Left colon (tissue), 2 donors: ENCODE measurements at regions not wholly inside any gene's neighbourhood (a gene's known extent, or its start where the extent isn't known, plus 50 kb on each side); places are given as distances from the start of the nearest gene placed in this dataset.
"Not testable (repeated sequence)": the region's sequence is repeated elsewhere in the genome, so short reads cannot be mapped to it uniquely, and the experiment has no call there.

Source experiments
- ATAC-seq: fragments of 200-7000 bp; cut with Tn5 transposase; one replicate; pipeline ENCODE4 v1.9.1; 2020; ENCODE audit warnings: mild to moderate bottlenecking, moderate library complexity
- DNase-seq, 2 donors: peaks; one replicate each; pipeline ENCODE4 v3.0.0-alpha.2; 2020
- intact Hi-C, 2 donors: fragments of 100-400 bp; cut with DNase I in 1 of 2; cut with micrococcal nuclease in 1 of 2; formaldehyde crosslinking; loops; one replicate each; pipeline versions ENCODE4 v1.11.2 to v1.14.0; 2022; cut with DNase I, micrococcal nuclease
- donor health status: DM: no; HTN: no; CAD: no.
- donor health status: DM: yes; HTN: yes; CAD: no.

DNA sequence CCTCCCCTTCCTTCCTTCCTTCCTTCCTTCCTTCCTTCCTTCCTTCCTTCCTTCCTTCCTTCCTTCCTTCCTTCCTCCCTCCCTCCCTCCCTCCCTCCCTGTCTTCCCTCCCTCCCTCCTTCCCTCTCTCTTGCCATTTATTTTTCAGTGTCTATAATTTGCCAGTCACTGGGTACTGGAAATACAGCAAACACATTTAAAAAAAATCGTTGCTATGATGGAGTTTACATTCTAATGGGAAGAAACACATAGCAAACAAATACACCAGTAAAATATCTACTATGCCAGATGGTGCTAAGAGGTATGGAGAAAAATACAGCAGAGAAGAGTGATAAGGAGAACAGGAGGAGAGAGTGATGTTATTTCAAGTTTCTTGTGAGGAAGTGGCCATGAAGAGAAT lies 309.5 kb downstream of the CTH start:
- no peak for DNase-seq
- intact Hi-C loops = no loop called here
- no peak for ATAC-seq

DNA sequence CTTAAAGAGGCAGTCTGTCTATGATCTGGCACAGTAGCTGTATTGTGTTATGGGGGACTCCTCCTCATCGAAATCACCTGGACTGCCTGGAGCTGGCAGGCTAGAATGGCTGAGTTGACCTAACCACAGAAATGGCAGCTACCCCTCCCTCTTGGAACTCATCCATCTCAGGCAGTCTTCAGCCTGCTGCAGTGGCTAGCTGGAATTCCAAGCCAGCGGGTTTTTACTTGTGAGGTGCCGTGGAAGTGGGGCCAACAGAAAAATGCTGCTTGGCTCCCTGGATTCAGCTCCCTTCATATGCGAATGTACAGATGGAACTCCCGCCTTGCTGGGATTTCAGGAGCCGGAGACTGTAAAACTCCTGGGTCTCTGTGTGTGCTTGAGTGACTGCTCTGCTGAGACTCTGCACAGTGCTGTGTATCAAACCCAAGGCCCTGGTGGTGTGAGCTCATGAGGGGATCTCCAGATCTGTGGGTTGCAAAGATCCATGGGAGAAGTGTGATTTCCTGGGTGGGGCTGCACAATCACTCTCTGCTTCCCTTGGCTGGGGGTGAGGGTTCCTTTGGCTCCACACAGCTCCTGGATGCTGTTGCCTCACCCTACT lies 316.9 kb downstream of the CTH start:
- ATAC-seq (no peak), DNase-seq (no peak)

DNA sequence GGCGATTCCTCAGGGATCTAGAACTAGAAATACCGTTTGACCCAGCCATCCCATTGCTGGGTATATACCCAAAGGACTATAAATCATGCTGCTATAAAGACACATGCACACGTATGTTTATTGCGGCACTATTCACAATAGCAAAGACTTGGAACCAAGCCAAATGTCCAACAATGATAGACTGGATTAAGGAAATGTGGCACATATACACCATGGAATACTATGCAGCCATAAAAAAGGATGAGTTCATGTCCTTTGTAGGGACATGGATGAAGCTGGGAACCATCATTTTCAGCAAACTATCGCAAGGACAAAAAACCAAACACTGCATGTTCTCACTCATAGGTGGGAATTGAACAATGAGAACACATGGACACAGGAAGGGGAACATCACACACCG lies 311.1 kb downstream of the PTGER3 start:
- DNase-seq, ATAC-seq, intact Hi-C loops: not testable (repeated sequence)

More for the DNA sequence above, 316.9 kb downstream of the CTH start:
- intact Hi-C loops = no loop called here

DNA sequence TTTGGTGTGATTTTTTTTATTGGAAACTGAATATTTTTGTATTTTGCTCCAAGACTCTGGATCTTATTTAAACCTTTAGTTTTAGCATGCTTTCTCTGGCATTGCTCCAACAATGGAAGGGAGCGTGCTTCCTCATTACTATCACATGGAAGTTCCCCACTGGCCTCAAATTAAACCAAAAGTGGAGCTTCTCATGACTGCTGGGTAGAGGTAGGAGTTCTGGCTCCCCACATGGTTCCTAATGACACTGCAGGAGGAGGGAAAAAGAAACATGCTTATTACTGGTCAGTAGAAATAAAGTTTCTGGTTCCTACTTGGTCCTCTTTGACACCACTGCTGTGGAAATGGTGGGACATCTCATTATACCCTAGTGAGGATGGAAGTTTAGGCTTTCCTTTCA lies 310.5 kb downstream of the PTGER3 start:
- ATAC-seq (no peak), DNase-seq (no peak)
- intact Hi-C loops = no loop called here

DNA sequence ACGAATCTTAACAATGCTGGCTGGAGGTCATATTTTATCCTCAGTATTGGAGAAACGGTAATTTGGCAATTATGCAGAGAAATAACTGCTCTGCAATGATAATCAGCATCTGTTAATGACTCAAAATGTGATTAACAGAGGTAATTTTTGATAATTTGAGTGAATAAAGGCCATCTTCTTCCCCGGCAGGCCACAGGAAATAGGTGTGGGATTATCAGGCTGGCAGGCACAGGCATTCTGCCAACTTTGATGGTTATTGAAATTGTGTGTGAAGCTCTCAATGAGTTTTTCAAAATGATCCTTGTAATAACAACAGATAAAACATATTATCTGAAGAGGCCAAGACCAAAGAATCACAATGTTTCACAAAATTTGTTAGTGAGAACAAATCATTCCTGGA lies 309.0 kb downstream of the PTGER3 start:
- DNase-seq = no peak
- intact Hi-C loops = no loop called here
- no peak for ATAC-seq

DNA sequence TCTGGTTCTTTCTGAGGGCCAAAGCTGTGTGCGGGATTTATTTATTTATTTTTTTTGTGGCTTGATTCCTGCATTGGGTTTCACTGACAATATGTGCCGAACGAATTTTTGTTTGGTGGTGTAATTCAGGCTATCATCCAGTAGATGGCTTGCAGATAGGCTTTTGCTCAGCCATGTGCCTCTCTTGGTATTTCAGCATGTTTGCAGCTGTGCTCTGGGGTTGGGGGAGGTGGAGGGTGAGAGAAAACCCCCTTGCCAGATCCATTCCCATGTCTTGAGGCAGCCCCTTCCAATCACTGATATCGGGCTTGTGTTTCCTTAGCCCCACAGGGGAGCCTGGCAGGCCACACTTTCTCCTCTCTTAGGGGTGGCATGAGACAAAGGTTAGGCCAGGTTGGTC lies 302.4 kb downstream of the PTGER3 start:
- no peak for DNase-seq
- ATAC-seq = no peak
- intact Hi-C loops = no loop called here

DNA sequence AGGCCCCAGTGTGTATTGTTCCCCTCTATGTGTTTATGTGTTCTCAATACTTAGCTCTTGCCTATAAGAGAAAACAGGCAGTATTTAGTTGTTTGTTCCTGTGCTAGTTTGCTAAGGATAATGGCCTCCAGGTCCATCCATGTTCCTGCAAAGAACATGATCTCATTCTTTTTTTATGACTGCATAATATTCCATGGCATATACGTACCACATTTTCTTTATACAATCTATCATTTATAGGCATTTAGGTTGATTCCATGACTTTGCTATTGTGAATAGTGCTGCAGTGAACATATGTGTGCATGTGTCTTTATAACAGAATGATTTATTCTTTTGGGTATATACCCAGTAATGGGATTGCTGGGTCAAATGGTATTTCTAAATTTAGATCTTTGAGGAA lies 301.6 kb downstream of the PTGER3 start:
- ATAC-seq, intact Hi-C loops, DNase-seq: not testable (repeated sequence)

DNA sequence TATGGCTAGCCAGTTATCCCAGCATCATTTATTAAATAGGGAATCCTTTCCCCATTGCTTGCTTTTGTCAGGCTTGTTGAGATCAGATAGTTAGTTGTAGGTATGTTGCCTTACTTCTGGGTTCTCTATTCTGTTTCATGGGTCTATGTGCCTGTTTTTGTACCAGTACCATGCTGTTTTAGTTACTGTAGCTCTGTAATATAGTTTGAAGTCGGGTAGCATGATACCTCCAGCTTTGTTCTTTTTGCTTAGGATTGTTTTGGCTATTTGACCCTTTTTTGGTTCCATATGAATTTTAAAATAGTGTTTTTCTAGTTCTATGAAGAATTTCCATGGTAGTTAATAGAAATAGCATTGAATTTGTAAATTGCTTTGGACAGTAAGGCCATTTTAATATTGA lies 300.5 kb downstream of the PTGER3 start:
- intact Hi-C loops, DNase-seq, ATAC-seq: not testable (repeated sequence)

DNA sequence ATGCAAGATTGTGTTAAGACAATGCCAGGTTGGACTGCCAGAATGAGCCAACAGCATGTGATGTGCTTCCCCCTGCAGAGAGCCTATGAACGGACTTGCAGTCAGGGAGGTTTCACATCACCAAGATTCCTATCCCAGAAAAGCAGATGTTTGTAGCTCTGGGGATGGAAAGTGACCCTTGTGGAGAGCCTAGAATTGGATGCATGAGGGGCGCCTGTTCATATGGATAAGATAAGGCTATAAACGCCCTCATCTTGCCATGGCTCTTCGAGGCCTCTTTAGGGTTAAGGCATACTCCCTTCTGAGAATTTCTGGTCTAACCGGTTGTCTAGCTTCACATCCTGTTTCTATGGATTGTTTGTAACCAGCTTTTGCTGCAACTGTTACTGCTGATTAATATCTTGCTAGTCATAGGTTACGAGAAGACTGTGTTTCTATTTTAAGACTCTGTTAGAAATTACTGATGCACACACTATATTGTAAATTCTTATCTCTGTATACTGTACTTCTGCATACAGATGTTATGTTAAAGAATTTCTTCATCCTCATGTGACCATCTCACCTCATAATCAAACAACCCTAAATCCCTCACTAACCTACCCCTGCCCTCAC lies 295.8 kb downstream of the PTGER3 start:
- DNase-seq, ATAC-seq, intact Hi-C loops: not testable (repeated sequence)

DNA sequence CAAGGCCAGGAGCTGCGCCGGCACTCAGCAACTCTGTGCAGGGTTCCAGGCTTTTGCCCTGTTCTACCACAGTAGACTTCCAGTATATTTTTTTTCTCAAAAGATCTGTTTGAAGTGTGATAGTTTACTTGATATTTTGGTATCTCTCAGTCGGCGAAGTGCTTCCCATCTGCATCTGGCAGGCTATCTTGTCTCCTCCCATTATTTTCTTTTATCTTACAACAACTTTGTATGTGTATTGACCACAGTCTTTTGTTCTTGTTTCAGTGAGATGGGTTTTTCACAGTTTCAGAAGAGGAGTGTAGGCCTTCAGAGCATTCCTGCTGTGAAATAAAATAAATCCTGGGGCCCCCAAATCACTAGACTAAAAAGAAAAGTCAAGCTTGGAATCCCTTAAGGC lies 292.9 kb downstream of the PTGER3 start:
- no peak for ATAC-seq
- DNase-seq = no peak
- intact Hi-C loops = no loop called here

DNA sequence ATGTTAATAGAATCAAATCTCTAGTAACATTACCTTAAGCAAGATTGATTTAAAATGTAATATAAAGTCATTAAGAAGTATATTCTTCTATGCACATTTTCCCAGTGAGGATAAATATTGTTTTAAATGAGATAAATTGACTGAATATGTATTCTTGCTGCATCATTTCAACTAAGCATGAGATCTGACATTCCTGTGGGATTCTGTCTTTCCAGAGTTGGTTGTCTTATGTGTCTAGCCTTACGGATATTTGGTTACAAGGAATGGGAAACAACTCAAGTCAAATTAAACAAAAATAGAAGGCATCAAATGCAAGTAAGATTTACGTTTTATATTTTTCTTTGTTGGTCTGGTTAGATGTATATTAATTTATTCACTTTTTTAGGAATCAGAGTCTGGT lies 287.5 kb downstream of the PTGER3 start:
- ATAC-seq (no peak), DNase-seq (no peak)
- intact Hi-C loops = no loop called here

DNA sequence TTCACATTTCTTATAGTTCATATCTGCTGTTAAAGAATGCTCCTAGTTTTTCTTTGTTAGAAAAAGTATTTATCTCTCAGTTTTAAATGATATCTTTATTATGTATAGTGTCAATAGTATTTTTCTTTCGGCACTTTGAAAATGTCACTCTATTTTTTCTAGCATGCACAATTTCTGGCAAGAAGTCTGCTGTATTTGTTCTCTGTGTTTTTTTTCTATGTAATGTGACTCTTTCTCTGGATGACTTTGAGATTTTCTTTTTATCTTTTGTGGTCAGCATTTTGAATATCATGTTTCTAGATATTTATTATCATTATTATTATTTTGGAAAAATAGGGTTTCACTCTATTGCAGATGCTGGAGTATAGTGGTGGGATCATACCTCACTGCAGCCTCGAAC lies 285.2 kb downstream of the PTGER3 start:
- ATAC-seq = no peak
- DNase-seq = no peak
- intact Hi-C loops = no loop called here

DNA sequence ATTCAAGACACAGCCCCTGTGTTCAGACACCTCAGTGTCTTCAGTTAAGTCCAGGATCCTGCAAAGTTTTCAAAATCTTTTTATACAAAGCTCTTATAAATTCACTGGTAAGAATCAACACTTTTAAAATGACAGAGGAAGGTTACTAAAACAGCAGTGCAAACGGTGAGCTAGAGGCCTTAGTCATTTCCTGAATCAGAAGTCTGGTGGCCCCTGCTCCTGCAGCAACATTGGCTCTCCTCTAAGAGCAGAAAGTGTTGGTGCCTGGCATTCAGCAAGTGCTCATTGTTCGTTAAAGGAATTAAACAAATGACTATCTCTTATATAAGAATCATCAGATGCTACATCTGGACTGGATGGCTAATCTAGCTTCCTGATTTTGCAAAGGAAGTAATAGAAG lies 282.9 kb downstream of the PTGER3 start:
- ATAC-seq (no peak), DNase-seq (no peak)
- intact Hi-C loops = no loop called here

DNA sequence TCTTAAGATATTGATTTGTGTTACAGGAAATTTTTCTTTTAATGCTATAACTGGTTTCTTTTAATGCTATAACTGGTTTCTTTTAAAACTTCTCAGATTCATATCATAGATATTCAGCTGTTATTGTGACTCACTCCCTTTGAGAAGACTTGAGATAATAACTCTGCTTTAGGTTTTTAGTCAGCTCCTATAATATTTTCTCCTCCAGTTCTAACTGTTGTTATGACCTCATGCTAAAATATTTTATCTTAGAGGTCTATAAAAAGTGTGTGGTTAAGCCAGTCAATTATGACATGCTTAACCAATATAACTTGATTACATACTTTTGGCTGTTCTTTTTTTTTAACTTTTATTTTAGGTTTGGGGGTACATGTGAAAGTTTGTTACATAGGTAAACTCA lies 280.2 kb downstream of the PTGER3 start:
- ATAC-seq (no peak), DNase-seq (no peak)
- intact Hi-C loops = no loop called here

DNA sequence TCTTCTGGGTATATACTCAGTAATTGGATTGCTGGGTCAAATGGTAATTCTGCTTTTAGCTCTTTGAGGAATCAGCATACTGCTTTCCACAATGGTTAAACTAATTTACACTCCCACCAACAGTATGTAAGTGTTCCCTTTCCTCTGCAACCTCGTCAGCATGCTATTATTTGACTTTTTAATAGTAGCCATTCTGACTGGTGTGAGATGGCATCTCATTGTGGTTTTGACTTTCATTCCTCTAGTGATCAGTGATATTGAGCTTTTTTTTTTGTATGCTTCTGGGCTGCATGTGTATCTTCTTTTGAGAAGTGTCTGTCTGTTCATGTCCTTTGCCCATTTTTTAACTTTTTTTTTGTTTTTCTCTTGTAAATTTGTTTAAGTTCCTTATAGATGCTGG lies 279.4 kb downstream of the PTGER3 start:
- intact Hi-C loops = no loop called here
- DNase-seq (no peak), ATAC-seq (no peak)

DNA sequence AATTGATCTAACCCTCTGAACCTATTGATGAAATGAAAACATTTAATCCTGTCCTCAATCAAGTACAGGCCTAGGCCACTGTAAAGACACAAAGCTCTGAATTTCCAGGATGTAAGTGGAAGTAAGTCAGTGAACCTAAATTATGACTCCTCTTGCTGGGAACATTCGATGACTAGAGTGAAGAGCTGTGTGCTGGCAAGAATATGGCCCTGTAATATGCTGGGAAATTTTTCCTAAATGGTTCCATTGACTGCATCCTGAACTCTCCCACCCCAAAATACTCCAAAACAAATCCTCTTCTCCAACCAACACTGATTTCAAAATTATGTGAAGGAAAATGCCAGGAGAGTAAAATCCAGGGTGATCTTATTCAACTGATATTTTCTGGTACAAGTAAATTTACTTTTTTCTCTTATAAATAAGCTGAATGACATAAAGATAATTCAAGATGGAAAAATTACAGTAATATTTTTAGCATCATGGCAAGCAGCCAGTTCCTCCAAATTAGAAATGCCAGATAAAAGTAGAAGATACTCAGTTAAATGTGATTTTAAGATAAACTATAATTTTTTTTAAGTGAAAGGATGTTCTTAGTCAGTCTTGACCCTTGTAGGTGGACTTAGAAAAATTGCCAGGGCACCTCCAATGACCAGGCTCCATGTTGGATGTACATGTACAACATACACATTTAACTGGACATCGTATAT lies 269.4 kb downstream of the PTGER3 start:
- intact Hi-C loops = no loop called here
- no peak for DNase-seq
- no peak for ATAC-seq

DNA sequence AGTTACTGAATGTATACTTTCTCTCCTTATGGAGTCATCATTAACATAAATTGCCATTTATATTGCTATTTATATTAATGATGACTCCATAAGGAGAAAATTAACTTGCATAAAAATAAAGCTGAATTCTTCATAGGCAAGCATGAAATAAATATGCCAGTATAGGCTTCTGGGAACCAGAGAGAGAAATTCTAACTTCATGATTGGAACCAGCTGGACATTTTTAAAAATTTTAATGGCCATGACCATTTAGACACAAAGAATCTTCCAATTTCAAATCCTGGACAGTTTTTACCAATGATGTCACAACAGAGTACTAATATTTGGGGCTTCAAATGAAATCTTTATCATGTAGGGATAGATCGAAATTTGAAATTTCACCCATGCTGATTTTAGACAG lies 268.7 kb downstream of the PTGER3 start:
- DNase-seq (no peak), ATAC-seq (no peak)
- intact Hi-C loops = no loop called here

DNA sequence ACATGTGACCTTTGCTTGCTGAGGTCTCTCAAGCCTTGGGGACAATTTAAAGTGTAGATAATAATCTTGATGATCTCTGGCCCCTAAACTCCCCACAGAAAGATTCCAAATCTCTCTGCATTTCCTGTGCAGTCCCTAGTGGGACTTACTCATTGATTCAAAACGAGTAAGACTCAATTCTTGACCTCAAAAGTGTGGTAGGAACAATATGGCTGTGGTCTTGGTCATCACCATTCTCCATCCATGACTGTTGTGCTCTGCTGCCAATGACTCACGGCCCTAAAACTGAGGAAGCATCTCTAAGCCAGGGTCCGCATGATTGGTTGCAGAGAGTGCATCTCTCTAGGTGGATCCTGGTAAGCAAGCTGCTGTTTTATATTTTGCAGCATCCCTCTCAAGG lies 268.0 kb downstream of the PTGER3 start:
- no peak for DNase-seq
- intact Hi-C loops = no loop called here
- no peak for ATAC-seq

DNA sequence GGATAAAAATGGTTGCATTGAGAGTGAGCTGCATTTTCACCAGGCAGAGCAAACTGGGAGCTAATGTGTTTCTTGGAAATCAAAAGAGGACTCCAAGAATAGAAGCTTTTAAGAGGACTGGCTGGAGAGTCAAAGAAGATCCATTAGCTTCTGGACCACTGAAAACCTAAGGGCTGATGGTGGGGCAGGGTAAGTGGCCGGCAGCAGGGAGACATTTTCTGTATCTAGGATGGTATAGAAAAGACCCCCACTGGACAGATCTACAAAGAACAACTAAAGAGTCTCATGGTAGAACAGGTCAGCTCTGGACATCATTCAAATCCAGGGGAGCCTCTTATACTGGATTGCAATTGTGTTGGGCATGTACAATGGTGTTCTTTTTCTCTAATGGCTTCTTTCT lies 262.3 kb downstream of the PTGER3 start:
- DNase-seq (no peak), ATAC-seq (no peak)
- intact Hi-C loops = no loop called here

DNA sequence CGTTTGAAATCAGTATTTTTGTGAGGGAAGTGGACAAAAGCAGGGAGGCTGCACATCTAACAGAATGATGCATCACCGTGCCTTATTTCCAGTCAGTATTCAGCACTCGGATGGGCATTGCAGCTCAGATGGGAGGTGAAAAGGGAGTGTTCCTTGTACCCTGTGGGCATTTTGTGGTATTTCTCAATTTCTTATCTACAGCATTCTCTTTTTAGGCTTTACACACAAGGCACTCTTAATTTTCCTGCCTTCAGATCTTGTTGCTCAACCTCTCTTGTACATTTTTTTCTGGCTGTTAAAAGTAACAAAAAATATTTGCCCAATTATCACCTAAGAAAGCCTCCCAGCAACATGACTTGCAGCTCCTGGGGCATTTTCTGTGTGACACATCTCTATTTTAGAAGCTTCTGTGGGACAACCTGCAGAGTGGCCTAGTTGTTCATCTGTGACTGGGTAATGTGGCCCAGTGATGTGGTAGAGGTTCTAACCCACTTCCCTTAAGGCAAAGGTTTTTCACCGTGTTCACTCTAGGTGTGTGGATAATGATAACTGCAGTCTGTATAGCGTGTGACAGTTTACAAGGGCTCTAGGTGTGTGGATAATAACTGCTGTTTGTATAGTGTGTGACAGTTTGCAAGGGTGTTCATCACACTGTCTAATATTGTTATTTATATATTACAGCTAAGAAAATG lies 257.2 kb downstream of the PTGER3 start:
- no peak for DNase-seq
- intact Hi-C loops = no loop called here
- ATAC-seq = no peak
